ENCODE measurements at regions not wholly inside any gene's neighbourhood (a gene's known extent, or its start where the extent isn't known, plus 50 kb on each side); places are given as distances from the start of the nearest gene placed in this dataset.

GRCh38 chr6:74875193-74875592 lies 330.7 kb downstream of the COL12A1 start:
- Histone ChIP-seq H3K4me1 (ENCODE audit: control insufficient read depth, low read length) (no peaks in the 10 kb centered on the region), H3K27ac (ENCODE audit: low read depth, low read length) (no peak overlapping the region), H3K79me2 (ENCODE audit: control insufficient read depth, low read length) (no peaks in the 10 kb centered on the region), H3K9me3 (ENCODE audit: control insufficient read depth, insufficient read depth, low read length) (no peaks in the 10 kb centered on the region), H3F3A (ENCODE audit: control insufficient read depth, insufficient read depth) (no peaks in the 10 kb centered on the region), H3K4me3 (ENCODE audit: low read length) (no peak overlapping the region), H3K36me3 (ENCODE audit: control insufficient read depth, low read length) (no peaks in the 10 kb centered on the region), H3K4me2 (ENCODE audit: low read length) (no peak overlapping the region), H3K9me2 (replicated peaks; ENCODE audit: control insufficient read depth, low read length) (no peaks in the 10 kb centered on the region), H3K27me3 (ENCODE audit: control insufficient read depth, low read length) (no peaks in the 10 kb centered on the region), H4K20me1 (ENCODE audit: control insufficient read depth, insufficient read depth, low read depth, low read length) (no peaks in the 10 kb centered on the region)
- TF ChIP-seq EZH2phosphoT487 (IDR thresholded peaks at IDR 0.05; ENCODE audit: borderline replicate concordance, low read length), result no peak

- Histone ChIP-seq H3K4me1 (ENCODE audit: control insufficient read depth, low read length) (no peaks in the 10 kb centered on the region), H3F3A (ENCODE audit: control insufficient read depth, insufficient read depth) (no peaks in the 10 kb centered on the region), H3K79me2 (ENCODE audit: control insufficient read depth, low read length) (no peaks in the 10 kb centered on the region), H3K4me3 (ENCODE audit: low read length) (no peak overlapping the region), H3K4me2 (ENCODE audit: low read length) (no peak overlapping the region), H3K9me2 (replicated peaks; ENCODE audit: control insufficient read depth, low read length) (no peaks in the 10 kb centered on the region), H3K9me3 (ENCODE audit: control insufficient read depth, insufficient read depth, low read length) (no peaks in the 10 kb centered on the region), H3K27me3 (ENCODE audit: control insufficient read depth, low read length) (no peaks in the 10 kb centered on the region), H4K20me1 (ENCODE audit: control insufficient read depth, insufficient read depth, low read depth, low read length) (no peaks in the 10 kb centered on the region), H3K27ac (ENCODE audit: low read depth, low read length) (no peak overlapping the region), H3K36me3 (ENCODE audit: control insufficient read depth, low read length) (no peaks in the 10 kb centered on the region)
- TF ChIP-seq CTCF (IDR thresholded peaks at IDR 0.05; ENCODE audit: low read depth, low read length, poor library complexity, severe bottlenecking), result no peak
- TF ChIP-seq EZH2phosphoT487 (IDR thresholded peaks at IDR 0.05; ENCODE audit: borderline replicate concordance, low read length), result no peak
Measured at GRCh38 chr6:74872754-74873476, 332.9 kb downstream of the COL12A1 start.

GRCh38 chr6:74871757-74872156 lies 334.1 kb downstream of the COL12A1 start:
- TF ChIP-seq EZH2phosphoT487 (IDR thresholded peaks at IDR 0.05; ENCODE audit: borderline replicate concordance, low read length) (no peak), CTCF (IDR thresholded peaks at IDR 0.05; ENCODE audit: low read depth, low read length, poor library complexity, severe bottlenecking) (no peak)
- no peak overlapping the region for H3K27ac ChIP-seq (ENCODE audit: low read depth, low read length)
- H3K9me3 ChIP-seq (ENCODE audit: control insufficient read depth, insufficient read depth, low read length), result no peaks in the 10 kb centered on the region
- H3K79me2 ChIP-seq (ENCODE audit: control insufficient read depth, low read length), result no peaks in the 10 kb centered on the region
- H3F3A ChIP-seq (ENCODE audit: control insufficient read depth, insufficient read depth), result no peaks in the 10 kb centered on the region
- H3K27me3 ChIP-seq (ENCODE audit: control insufficient read depth, low read length), result no peaks in the 10 kb centered on the region
- no peak overlapping the region for H3K4me2 ChIP-seq (ENCODE audit: low read length)
- no peak overlapping the region for H3K4me3 ChIP-seq (ENCODE audit: low read length)
- no peaks in the 10 kb centered on the region for H3K36me3 ChIP-seq (ENCODE audit: control insufficient read depth, low read length)
- H3K4me1 ChIP-seq (ENCODE audit: control insufficient read depth, low read length), result no peaks in the 10 kb centered on the region
- H4K20me1 ChIP-seq (ENCODE audit: control insufficient read depth, insufficient read depth, low read depth, low read length), result no peaks in the 10 kb centered on the region
- no peaks in the 10 kb centered on the region for H3K9me2 ChIP-seq (replicated peaks; ENCODE audit: control insufficient read depth, low read length)

GRCh38 chr6:74870403-74870802 lies 335.4 kb downstream of the COL12A1 start:
- Histone ChIP-seq H3F3A (ENCODE audit: control insufficient read depth, insufficient read depth) (no peaks in the 10 kb centered on the region), H3K79me2 (ENCODE audit: control insufficient read depth, low read length) (no peaks in the 10 kb centered on the region), H3K9me3 (ENCODE audit: control insufficient read depth, insufficient read depth, low read length) (no peaks in the 10 kb centered on the region), H3K4me1 (ENCODE audit: control insufficient read depth, low read length) (no peaks in the 10 kb centered on the region), H3K4me3 (ENCODE audit: low read length) (no peak overlapping the region), H3K36me3 (ENCODE audit: control insufficient read depth, low read length) (no peaks in the 10 kb centered on the region), H4K20me1 (ENCODE audit: control insufficient read depth, insufficient read depth, low read depth, low read length) (no peaks in the 10 kb centered on the region), H3K27ac (ENCODE audit: low read depth, low read length) (no peak overlapping the region), H3K9me2 (replicated peaks; ENCODE audit: control insufficient read depth, low read length) (no peaks in the 10 kb centered on the region), H3K27me3 (ENCODE audit: control insufficient read depth, low read length) (no peaks in the 10 kb centered on the region), H3K4me2 (ENCODE audit: low read length) (no peak overlapping the region)
- no peak for TF ChIP-seq EZH2phosphoT487 (IDR thresholded peaks at IDR 0.05; ENCODE audit: borderline replicate concordance, low read length)
- TF ChIP-seq CTCF (IDR thresholded peaks at IDR 0.05; ENCODE audit: low read depth, low read length, poor library complexity, severe bottlenecking), result no peak
